ENCODE measurements at regions not wholly inside any gene's neighbourhood (a gene's known extent, or its start where the extent isn't known, plus 50 kb on each side); places are given as distances from the start of the nearest gene placed in this dataset.

- FAIRE-seq (no peak), DNase-seq (no peak)
- Histone ChIP-seq H3K9ac (ENCODE audit: low read length in 3 of 3) (no peak overlapping the region), H3K9me3 (ENCODE audit: control insufficient read depth in 2 of 3, insufficient read depth in 1 of 3, low read length in 3 of 3) (no peaks in the 10 kb centered on the region), H3K27me3 (ENCODE audit: control insufficient read depth, insufficient read depth, low read length) (no peaks in the 10 kb centered on the region), H3K27ac (ENCODE audit: low read depth in 2 of 2, low read length in 2 of 2) (no peak overlapping the region), H3K4me1 (ENCODE audit: control insufficient read depth in 2 of 3, insufficient read depth in 2 of 3, low read depth in 1 of 3, low read length in 3 of 3) (peaks cover 0 to 3% (median 0%) of the 10 kb centered on the region in 3 donors), H3K36me3 (ENCODE audit: control insufficient read depth in 2 of 3, insufficient read depth in 3 of 3, low read length in 3 of 3) (no peaks in the 10 kb centered on the region), H3K4me3 (ENCODE audit: low read length in 3 of 3) (no peak overlapping the region)
- TF ChIP-seq CTCF (IDR thresholded peaks at IDR 0.05; ENCODE audit: borderline replicate concordance, extremely low read depth, insufficient read depth): no peak
- intact Hi-C loops (cut with DNase I): no loop called here
These were observed 101.3 kb downstream of the MRM1 start for GRCh38 chr17:36702636-36703035.

- FAIRE-seq (no peak), DNase-seq (peak in 4 of 5 donors; percentile 84 to 91 (median 88))
- Histone ChIP-seq H3K4me3 (ENCODE audit: low read length in 3 of 3) (no peak overlapping the region), H3K27ac (ENCODE audit: low read depth in 2 of 2, low read length in 2 of 2) (no peak overlapping the region), H3K9me3 (ENCODE audit: control insufficient read depth in 2 of 3, insufficient read depth in 1 of 3, low read length in 3 of 3) (no peaks in the 10 kb centered on the region), H3K4me1 (ENCODE audit: control insufficient read depth in 2 of 3, insufficient read depth in 2 of 3, low read depth in 1 of 3, low read length in 3 of 3) (peaks cover 0 to 3% (median 0%) of the 10 kb centered on the region in 3 donors), H3K27me3 (ENCODE audit: control insufficient read depth, insufficient read depth, low read length) (no peaks in the 10 kb centered on the region), H3K36me3 (ENCODE audit: control insufficient read depth in 2 of 3, insufficient read depth in 3 of 3, low read length in 3 of 3) (no peaks in the 10 kb centered on the region), H3K9ac (ENCODE audit: low read length in 3 of 3) (no peak overlapping the region)
- no peak for TF ChIP-seq CTCF (IDR thresholded peaks at IDR 0.05; ENCODE audit: borderline replicate concordance, extremely low read depth, insufficient read depth)
- intact Hi-C loops (cut with DNase I): no loop called here
These were observed 102.5 kb downstream of the MRM1 start for GRCh38 chr17:36703860-36704266.

- no peaks in the 10 kb centered on the region for H3K27me3 ChIP-seq (ENCODE audit: control insufficient read depth, insufficient read depth, low read length)
- H3K9ac ChIP-seq (ENCODE audit: low read length in 3 of 3): no peak overlapping the region
- TF ChIP-seq CTCF (IDR thresholded peaks at IDR 0.05; ENCODE audit: borderline replicate concordance, extremely low read depth, insufficient read depth): no peak
- H3K36me3 ChIP-seq (ENCODE audit: control insufficient read depth in 2 of 3, insufficient read depth in 3 of 3, low read length in 3 of 3): no peaks in the 10 kb centered on the region
- no peak overlapping the region for H3K4me3 ChIP-seq (ENCODE audit: low read length in 3 of 3)
- H3K4me1 ChIP-seq (ENCODE audit: control insufficient read depth in 2 of 3, insufficient read depth in 2 of 3, low read depth in 1 of 3, low read length in 3 of 3): peaks cover 0 to 3% (median 0%) of the 10 kb centered on the region in 3 donors
- no peak for DNase-seq
- no peak for FAIRE-seq
- no peaks in the 10 kb centered on the region for H3K9me3 ChIP-seq (ENCODE audit: control insufficient read depth in 2 of 3, insufficient read depth in 1 of 3, low read length in 3 of 3)
- intact Hi-C loops (cut with DNase I): no loop called here
- no peak overlapping the region for H3K27ac ChIP-seq (ENCODE audit: low read depth in 2 of 2, low read length in 2 of 2)
These were observed 104.0 kb downstream of the MRM1 start for GRCh38 chr17:36705283-36705795.

Measured in kidney (tissue), 13 donors.